Dermis microvascular lymphatic vessel endothelial cell (primary cell): ENCODE measurements at regions not wholly inside any gene's neighbourhood (a gene's known extent, or its start where the extent isn't known, plus 50 kb on each side); places are given as distances from the start of the nearest gene placed in this dataset.

Experiments used
- DNase-seq, 2 donors: peaks; one replicate each; pipeline versions ENCODE4 v3.0.0 to v3.0.0-alpha.2; 2010; ENCODE audit warnings: low read depth in 2 of 2

GRCh38 chrX:147832707-147833348 lies 78.9 kb upstream of the FMR1 start:
- DNase-seq, result no peak

- peak in 1 of 2 donors; percentile 0 for DNase-seq
These were observed 73.1 kb upstream of the FMR1 start for GRCh38 chrX:147838465-147839131.

- no peak for DNase-seq
These were observed 65.0 kb upstream of the FMR1 start for GRCh38 chrX:147846676-147847075.

- DNase-seq, result no peak
These were observed 63.7 kb upstream of the FMR1 start for GRCh38 chrX:147847999-147848398.

GRCh38 chrX:147848543-147849443 lies 62.9 kb upstream of the FMR1 start:
- no peak for DNase-seq

- no peak for DNase-seq
These were observed 60.8 kb upstream of the FMR1 start for GRCh38 chrX:147850875-147851274.

GRCh38 chrX:147853701-147854100 lies 58.0 kb upstream of the FMR1 start:
- no peak for DNase-seq

- no peak for DNase-seq
These were observed 52.1 kb upstream of the FMR1 start for GRCh38 chrX:147859666-147860065.
